ENCODE measurements at regions not wholly inside any gene's neighbourhood (a gene's known extent, or its start where the extent isn't known, plus 50 kb on each side); places are given as distances from the start of the nearest gene placed in this dataset.

DNA sequence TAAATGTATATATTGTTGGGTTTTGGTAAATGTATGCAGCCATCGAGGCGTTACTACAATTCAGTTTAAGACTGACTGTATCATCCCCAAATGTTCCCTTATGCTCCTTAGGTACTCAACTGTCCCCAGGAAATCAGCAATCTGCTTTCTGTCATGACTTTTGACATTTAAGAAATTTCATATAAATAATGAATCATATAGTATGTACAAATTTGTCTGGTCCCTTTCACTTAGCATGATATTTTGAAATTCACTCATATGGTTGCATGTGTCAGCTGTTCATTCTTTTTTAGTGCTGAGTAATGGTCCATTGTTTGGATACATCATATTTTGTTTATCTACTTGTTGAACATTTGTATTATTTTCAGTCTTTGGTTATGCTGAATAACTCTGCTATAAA is 218.8 kb downstream of the C4orf33 start:
- H2AFZ ChIP-seq (ENCODE audit: insufficient read depth, low read depth, low read length, poor library complexity, severe bottlenecking) = no peak overlapping the region
- Mint-ChIP-seq H3K27ac (no peak overlapping the region), H3K9me3 (peaks cover 0 to 3% (median 0%) of the 10 kb centered on the region in 7 donors), H3K36me3 (no peaks in the 10 kb centered on the region), H3K27me3 (ENCODE audit: low read depth in 3 of 3) (peaks cover 2 to 7% (median 7%) of the 10 kb centered on the region in 3 donors), H3K4me3 (no peak overlapping the region), H3K4me1 (peaks cover 11% of the 10 kb centered on the region)
- H3K9me3 ChIP-seq (replicated peaks in 1 of 2; ENCODE audit: control insufficient read depth in 1 of 2, insufficient read depth in 1 of 2, low read length in 2 of 2) = no peaks in the 10 kb centered on the region
- no peaks in the 10 kb centered on the region for H3K36me3 ChIP-seq (replicated peaks in 1 of 2; ENCODE audit: control insufficient read depth in 1 of 2, insufficient read depth in 2 of 2, low read length in 2 of 2)
- peak in 1 of 3 donors; percentile 21 for DNase-seq
- no peaks in the 10 kb centered on the region for H3K4me1 ChIP-seq (ENCODE audit: control insufficient read depth in 1 of 2, insufficient read depth in 2 of 2, low read length in 2 of 2)
- no peaks in the 10 kb centered on the region for H4K20me1 ChIP-seq (ENCODE audit: insufficient read depth, low read length)
- TF ChIP-seq, protein P1, sequence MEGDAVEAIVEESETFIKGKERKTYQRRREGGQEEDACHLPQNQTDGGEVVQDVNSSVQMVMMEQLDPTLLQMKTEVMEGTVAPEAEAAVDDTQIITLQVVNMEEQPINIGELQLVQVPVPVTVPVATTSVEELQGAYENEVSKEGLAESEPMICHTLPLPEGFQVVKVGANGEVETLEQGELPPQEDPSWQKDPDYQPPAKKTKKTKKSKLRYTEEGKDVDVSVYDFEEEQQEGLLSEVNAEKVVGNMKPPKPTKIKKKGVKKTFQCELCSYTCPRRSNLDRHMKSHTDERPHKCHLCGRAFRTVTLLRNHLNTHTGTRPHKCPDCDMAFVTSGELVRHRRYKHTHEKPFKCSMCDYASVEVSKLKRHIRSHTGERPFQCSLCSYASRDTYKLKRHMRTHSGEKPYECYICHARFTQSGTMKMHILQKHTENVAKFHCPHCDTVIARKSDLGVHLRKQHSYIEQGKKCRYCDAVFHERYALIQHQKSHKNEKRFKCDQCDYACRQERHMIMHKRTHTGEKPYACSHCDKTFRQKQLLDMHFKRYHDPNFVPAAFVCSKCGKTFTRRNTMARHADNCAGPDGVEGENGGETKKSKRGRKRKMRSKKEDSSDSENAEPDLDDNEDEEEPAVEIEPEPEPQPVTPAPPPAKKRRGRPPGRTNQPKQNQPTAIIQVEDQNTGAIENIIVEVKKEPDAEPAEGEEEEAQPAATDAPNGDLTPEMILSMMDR (IDR thresholded peaks at IDR 0.05) = no peak
- no peaks in the 10 kb centered on the region for H3K79me2 ChIP-seq (ENCODE audit: insufficient read depth, low read length)
- H3K4me2 ChIP-seq (replicated peaks; ENCODE audit: extremely low read depth, low read length, poor library complexity, severe bottlenecking) = no peak overlapping the region
- intact Hi-C loops (cut with micrococcal nuclease) = no loop called here
- H3K9ac ChIP-seq (ENCODE audit: insufficient read depth, low read length, poor library complexity, severe bottlenecking) = no peak overlapping the region
- WGBS (ENCODE audit: insufficient coverage) = no CpG with 5 or more reads among the region's 2 CpGs
- H3K27me3 ChIP-seq (ENCODE audit: control insufficient read depth in 2 of 2, insufficient read depth in 2 of 2, low read length in 2 of 2) = no peaks in the 10 kb centered on the region
- H3K27ac ChIP-seq (ENCODE audit: low read depth in 1 of 2, low read length in 2 of 2) = no peak overlapping the region
- H3K4me3 ChIP-seq (replicated peaks in 1 of 3; ENCODE audit: low read depth in 2 of 3, low read length in 3 of 3) = no peak overlapping the region

DNA sequence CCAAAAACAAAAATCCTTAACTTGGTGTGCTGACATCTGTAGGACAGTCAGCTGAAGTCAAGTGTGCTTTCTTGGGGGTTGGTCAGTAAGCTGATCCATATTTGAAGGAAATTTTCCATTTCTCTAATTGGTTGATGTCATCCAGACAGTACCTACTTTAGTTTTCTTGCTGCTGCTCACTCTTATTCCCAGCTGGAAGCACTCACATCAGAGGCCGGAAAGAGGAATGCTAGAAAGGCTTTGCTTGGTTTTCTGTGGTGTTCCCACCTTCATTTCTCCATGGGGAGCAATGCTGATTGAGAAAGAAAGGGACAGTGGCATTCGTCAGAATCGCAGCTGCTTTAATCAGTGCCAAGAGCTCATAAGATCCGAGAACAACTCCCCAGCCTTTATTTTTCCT is 227.0 kb downstream of the C4orf33 start:
- TF ChIP-seq, protein P1 (IDR thresholded peaks at IDR 0.05) = no peak
- peaks cover 0 to 4% of the 10 kb centered on the region in 2 donors for H3K36me3 Mint-ChIP-seq
- Histone ChIP-seq H3K27me3 (ENCODE audit: control insufficient read depth in 2 of 2, insufficient read depth in 2 of 2, low read length in 2 of 2) (no peaks in the 10 kb centered on the region), H3K4me2 (replicated peaks; ENCODE audit: extremely low read depth, low read length, poor library complexity, severe bottlenecking) (no peak overlapping the region), H3K9me3 (replicated peaks in 1 of 2; ENCODE audit: control insufficient read depth in 1 of 2, insufficient read depth in 1 of 2, low read length in 2 of 2) (no peaks in the 10 kb centered on the region), H3K4me1 (ENCODE audit: control insufficient read depth in 1 of 2, insufficient read depth in 2 of 2, low read length in 2 of 2) (peaks cover 29 to 35% of the 10 kb centered on the region in 2 donors), H3K79me2 (ENCODE audit: insufficient read depth, low read length) (no peaks in the 10 kb centered on the region), H2AFZ (ENCODE audit: insufficient read depth, low read depth, low read length, poor library complexity, severe bottlenecking) (no peak overlapping the region), H3K9ac (ENCODE audit: insufficient read depth, low read length, poor library complexity, severe bottlenecking) (no peak overlapping the region), H4K20me1 (ENCODE audit: insufficient read depth, low read length) (no peaks in the 10 kb centered on the region), H3K4me3 (replicated peaks in 1 of 3; ENCODE audit: low read depth in 2 of 3, low read length in 3 of 3) (no peak overlapping the region), H3K27ac (ENCODE audit: low read depth in 1 of 2, low read length in 2 of 2) (no peak overlapping the region), H3K36me3 (replicated peaks in 1 of 2; ENCODE audit: control insufficient read depth in 1 of 2, insufficient read depth in 2 of 2, low read length in 2 of 2) (no peaks in the 10 kb centered on the region)
- WGBS (ENCODE audit: insufficient coverage) = no CpG with 5 or more reads among the region's 4 CpGs
- peaks cover 2 to 7% (median 6%) of the 10 kb centered on the region in 3 donors for H3K27me3 Mint-ChIP-seq (ENCODE audit: low read depth in 3 of 3)
- H3K27ac Mint-ChIP-seq = no peak overlapping the region
- intact Hi-C loops (cut with micrococcal nuclease) = loop anchor here in 1 of 2 donors (10.0 kb wide), 1 partner anchor 228 kb away; the partner anchor contains the start of genes C4orf33 and SCLT1
- no peak for DNase-seq
- peaks cover 47% of the 10 kb centered on the region for H3K4me1 Mint-ChIP-seq
- H3K9me3 Mint-ChIP-seq = no peaks in the 10 kb centered on the region
- H3K4me3 Mint-ChIP-seq = no peak overlapping the region
